ENCODE measurements at regions not wholly inside any gene's neighbourhood (a gene's known extent, or its start where the extent isn't known, plus 50 kb on each side); places are given as distances from the start of the nearest gene placed in this dataset.

- no peak for TF ChIP-seq CTCF (IDR thresholded peaks at IDR 0.05; ENCODE audit: poor library complexity, severe bottlenecking)
- no peak for TF ChIP-seq EP300 (conservative IDR thresholded peaks at IDR 0.05; ENCODE audit: poor library complexity, severe bottlenecking)
- TF ChIP-seq POLR2AphosphoS5 (IDR thresholded peaks at IDR 0.05): no peak
- no peak for TF ChIP-seq EZH2 (IDR thresholded peaks at IDR 0.05; ENCODE audit: borderline replicate concordance, insufficient read depth, low read length, poor library complexity, severe bottlenecking)
- no peak for TF ChIP-seq REST (IDR thresholded peaks at IDR 0.05; ENCODE audit: borderline replicate concordance)
- no peak for TF ChIP-seq MXI1 (conservative IDR thresholded peaks at IDR 0.05; ENCODE audit: poor library complexity, severe bottlenecking)
- no peak for TF ChIP-seq RAD21 (conservative IDR thresholded peaks at IDR 0.05)
- no peak for TF ChIP-seq TAF1 (IDR thresholded peaks at IDR 0.05; ENCODE audit: low read depth)
- TF ChIP-seq SMC3 (conservative IDR thresholded peaks at IDR 0.05; ENCODE audit: poor library complexity): no peak
Measured at GRCh38 chr11:115709297-115709696, 205.1 kb upstream of the CADM1 start.

Data from neural cell (in vitro differentiated cells).